Skeletal muscle satellite cell (primary cell): ENCODE measurements at regions not wholly inside any gene's neighbourhood (a gene's known extent, or its start where the extent isn't known, plus 50 kb on each side); places are given as distances from the start of the nearest gene placed in this dataset.

Source experiments
- H3K27me3 ChIP-seq: 2 replicates; pipeline ENCODE4 v1.7.0; 2013; ENCODE audit warnings: low read length; ENCODE audit not compliant: control insufficient read depth, insufficient read depth
- H3K36me3 ChIP-seq: 2 replicates; pipeline ENCODE4 v1.7.0; 2013; ENCODE audit warnings: mild to moderate bottlenecking, control low read depth, low read length; ENCODE audit not compliant: insufficient read depth
- H3K4me1 ChIP-seq: 2 replicates; pipeline ENCODE4 v1.7.0; 2013; ENCODE audit warnings: low read length; ENCODE audit not compliant: control insufficient read depth, insufficient read depth
- H3K4me2 ChIP-seq: 2 replicates; pipeline ENCODE4 v1.7.0; 2013; ENCODE audit warnings: mild to moderate bottlenecking, low read length
- H3K4me3 ChIP-seq: 2 replicates; pipeline ENCODE4 v1.7.0; 2013; ENCODE audit warnings: low read length
- H3K9ac ChIP-seq: 2 replicates; pipeline ENCODE4 v1.7.0; 2013; ENCODE audit warnings: mild to moderate bottlenecking, low read depth, low read length, moderate library complexity
- H3K9me3 ChIP-seq: replicated peaks from 2 replicates; pipeline ENCODE4 v1.7.0; 2013; ENCODE audit warnings: mild to moderate bottlenecking, control low read depth, low read length

DNA sequence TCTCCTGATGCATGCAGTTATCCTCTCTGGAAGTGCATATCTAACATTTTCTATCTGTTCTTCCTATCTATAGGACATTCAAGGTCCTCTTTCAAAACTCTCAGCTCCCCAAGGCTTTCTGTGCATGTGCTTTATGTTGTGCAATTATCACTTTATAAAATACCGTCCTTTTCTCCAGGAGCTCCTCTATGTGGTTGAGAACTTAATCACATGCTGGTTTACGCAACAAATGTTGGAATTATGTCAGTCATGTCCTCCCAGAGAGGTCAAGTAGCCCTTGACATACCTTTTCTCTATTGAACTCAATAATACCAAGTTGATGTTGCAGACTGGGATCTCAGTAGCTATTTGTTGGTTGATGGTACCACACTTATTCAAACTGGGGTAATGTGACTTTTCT, 388.4 kb downstream of the BTBD3 start:
- Histone ChIP-seq H3K9ac (no peak overlapping the region), H3K4me2 (no peak overlapping the region), H3K4me1 (no peaks in the 10 kb centered on the region), H3K36me3 (no peaks in the 10 kb centered on the region), H3K9me3 (no peaks in the 10 kb centered on the region), H3K27me3 (no peaks in the 10 kb centered on the region), H3K4me3 (no peak overlapping the region)

DNA sequence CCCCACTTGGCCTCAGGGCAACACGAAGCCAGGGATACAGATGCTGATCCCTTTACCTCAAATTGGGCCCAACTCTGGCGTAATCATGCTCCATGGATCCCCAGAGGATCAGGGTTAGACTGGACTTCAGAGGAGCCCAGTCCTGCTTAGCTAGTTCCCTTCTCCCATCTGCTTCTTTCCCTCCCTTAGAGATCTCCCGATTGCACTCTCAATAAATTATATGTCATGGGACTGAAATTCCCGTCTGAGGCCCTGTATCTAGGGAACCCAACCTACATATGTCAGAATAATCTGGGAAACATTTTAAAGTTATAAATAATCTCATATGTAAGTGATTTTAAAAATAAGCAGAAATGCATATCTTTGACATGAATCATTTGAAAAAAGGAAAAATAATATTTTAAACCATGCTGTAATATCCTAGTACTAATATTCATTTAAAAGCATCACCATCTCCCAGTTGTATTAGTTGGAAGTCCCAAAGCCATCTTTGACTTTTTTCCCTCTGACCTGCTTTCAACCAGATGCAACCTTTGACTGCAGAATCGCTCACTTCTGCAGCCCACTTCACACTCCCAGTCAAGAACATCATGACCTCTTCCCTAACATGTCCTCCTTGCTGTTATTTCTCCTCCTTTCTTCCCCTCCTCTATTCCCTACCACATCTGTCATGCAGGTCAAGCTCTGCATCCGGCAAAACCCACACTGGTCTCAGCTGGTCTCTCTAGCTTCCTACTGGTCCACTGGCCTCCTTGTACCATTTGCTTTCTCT, 393.6 kb downstream of the BTBD3 start:
- no peak overlapping the region for H3K4me2 ChIP-seq
- H3K9ac ChIP-seq, result no peak overlapping the region
- H3K4me3 ChIP-seq, result no peak overlapping the region
- H3K9me3 ChIP-seq, result no peaks in the 10 kb centered on the region
- no peaks in the 10 kb centered on the region for H3K27me3 ChIP-seq
- H3K36me3 ChIP-seq, result no peaks in the 10 kb centered on the region
- H3K4me1 ChIP-seq, result no peaks in the 10 kb centered on the region

DNA sequence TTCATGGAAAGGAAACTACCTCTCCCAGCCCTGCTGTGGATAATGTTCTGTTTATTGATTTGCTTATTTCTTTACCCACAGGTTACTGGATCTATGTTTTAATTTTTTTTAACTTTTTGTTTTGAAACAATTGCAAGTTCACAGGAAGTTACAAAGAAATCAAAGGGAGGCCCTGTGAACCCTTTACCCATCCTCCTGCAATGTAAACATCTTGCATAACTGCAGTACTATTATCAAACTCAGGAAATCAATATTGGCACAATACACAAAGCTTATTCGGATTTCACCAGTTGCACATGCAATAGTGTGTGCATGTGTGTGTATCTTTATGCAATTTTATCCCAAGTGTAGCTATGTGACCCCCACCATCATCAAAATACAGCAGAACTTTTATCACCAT, 398.0 kb downstream of the BTBD3 start:
- no peaks in the 10 kb centered on the region for H3K4me1 ChIP-seq
- no peak overlapping the region for H3K4me2 ChIP-seq
- H3K4me3 ChIP-seq, result no peak overlapping the region
- H3K9me3 ChIP-seq, result no peaks in the 10 kb centered on the region
- no peaks in the 10 kb centered on the region for H3K36me3 ChIP-seq
- H3K27me3 ChIP-seq, result no peaks in the 10 kb centered on the region
- H3K9ac ChIP-seq, result no peak overlapping the region

DNA sequence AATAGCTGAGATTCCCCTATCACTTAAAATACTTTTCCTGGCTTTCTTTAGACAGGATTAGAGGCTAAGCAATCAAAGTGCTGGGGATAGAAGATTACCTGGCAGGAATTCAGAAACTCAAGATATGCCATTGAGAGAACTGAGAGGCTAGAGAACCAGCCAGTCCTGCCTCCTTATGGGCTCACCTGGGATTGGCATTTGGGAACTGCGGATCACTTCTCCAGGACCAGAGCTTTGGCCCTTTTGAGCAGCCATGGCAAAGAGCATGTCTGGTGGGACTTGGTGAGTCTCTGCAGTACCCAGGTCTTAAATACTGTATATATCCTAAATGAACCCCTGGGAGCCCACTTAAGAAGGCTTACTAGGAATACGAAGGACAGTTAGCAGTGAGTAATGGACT, 399.1 kb downstream of the BTBD3 start:
- Histone ChIP-seq H3K4me3 (no peak overlapping the region), H3K4me2 (no peak overlapping the region), H3K27me3 (no peaks in the 10 kb centered on the region), H3K9me3 (no peaks in the 10 kb centered on the region), H3K9ac (no peak overlapping the region), H3K4me1 (no peaks in the 10 kb centered on the region), H3K36me3 (no peaks in the 10 kb centered on the region)

DNA sequence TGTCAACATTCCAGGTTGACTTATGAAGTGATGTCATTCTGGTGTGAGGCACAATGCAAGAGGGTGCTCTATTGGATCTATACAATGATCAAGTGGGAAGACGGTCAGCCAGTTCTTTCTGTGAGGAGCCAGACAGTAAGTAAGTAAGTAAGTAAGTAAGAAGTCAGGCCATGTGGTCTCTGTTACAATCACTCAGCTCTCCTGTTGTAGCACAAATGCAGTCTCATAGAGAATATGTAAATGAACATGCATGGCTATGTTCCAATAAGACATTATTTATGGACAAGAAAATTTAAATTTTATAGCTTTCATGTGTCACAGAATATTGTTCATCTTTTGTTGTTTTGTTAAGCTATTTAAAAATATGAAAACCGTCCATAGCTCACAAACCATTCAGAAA, 399.7 kb downstream of the BTBD3 start:
- Histone ChIP-seq H3K4me1 (no peaks in the 10 kb centered on the region), H3K4me2 (no peak overlapping the region), H3K4me3 (no peak overlapping the region), H3K9ac (no peak overlapping the region), H3K36me3 (no peaks in the 10 kb centered on the region), H3K9me3 (no peaks in the 10 kb centered on the region), H3K27me3 (no peaks in the 10 kb centered on the region)

DNA sequence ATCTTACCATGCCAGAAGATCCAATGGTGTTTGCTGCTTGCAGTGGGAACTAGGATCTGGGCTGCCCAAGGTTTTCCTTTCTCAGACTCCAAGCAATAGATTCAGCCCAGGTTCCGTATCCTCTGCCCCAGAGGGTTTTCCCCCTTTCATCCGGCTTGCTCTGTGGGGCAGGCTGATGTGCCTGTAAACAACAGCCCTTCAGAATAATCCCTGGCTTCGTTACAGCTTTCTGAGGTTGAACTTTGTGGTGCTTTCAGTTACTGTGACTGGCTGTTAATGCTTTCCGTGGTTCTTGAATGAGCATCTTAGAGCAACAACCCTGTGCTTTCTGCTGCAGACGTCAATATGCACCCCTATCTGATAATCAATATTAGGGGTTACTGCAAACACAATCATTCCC, 400.4 kb downstream of the BTBD3 start:
- no peaks in the 10 kb centered on the region for H3K27me3 ChIP-seq
- no peaks in the 10 kb centered on the region for H3K36me3 ChIP-seq
- no peak overlapping the region for H3K4me2 ChIP-seq
- H3K4me1 ChIP-seq, result no peaks in the 10 kb centered on the region
- no peak overlapping the region for H3K9ac ChIP-seq
- H3K4me3 ChIP-seq, result no peak overlapping the region
- no peaks in the 10 kb centered on the region for H3K9me3 ChIP-seq

DNA sequence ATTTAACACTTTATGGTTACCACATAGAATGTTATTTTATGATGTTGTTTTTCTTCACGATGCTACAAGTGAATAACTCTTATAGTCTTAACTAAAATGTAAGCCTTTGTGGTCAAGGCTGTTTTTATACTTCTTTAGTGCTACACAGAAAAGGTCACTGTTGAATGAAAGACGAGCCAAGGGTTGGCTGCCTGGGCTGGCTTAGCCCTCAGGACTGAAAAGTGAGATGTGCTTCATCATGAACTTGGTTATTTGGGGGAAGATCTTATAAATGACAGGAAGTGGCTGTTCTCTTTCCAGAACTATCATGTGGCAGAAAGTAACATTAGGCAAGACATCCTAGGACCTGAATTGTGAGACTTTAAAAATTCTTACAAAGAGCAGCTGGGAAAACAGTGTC, 404.0 kb downstream of the BTBD3 start:
- H3K4me3 ChIP-seq, result no peak overlapping the region
- no peak overlapping the region for H3K9ac ChIP-seq
- no peak overlapping the region for H3K4me2 ChIP-seq
- no peaks in the 10 kb centered on the region for H3K27me3 ChIP-seq
- no peaks in the 10 kb centered on the region for H3K36me3 ChIP-seq
- no peaks in the 10 kb centered on the region for H3K9me3 ChIP-seq
- H3K4me1 ChIP-seq, result no peaks in the 10 kb centered on the region

DNA sequence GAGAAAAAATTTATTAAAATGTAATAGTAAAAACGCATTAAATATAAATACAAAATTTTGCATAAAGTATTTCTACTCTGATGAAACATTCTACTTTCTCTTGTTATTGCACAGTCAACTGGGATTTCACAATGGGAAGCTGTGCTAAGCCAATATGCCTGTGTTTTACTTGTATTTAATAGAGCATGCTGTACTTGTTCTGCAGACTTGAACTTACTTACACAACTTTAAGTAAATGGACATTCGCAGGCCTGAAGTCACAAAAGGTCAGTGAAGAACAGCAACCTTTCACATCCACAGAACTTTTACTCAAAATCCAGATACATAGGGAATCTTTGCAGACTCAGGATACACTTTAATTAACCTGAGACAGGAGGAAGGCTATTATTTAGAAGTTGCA, 409.5 kb downstream of the BTBD3 start:
- no peak overlapping the region for H3K4me3 ChIP-seq
- no peak overlapping the region for H3K9ac ChIP-seq
- no peaks in the 10 kb centered on the region for H3K9me3 ChIP-seq
- H3K36me3 ChIP-seq, result no peaks in the 10 kb centered on the region
- H3K4me1 ChIP-seq, result no peaks in the 10 kb centered on the region
- H3K27me3 ChIP-seq, result no peaks in the 10 kb centered on the region
- H3K4me2 ChIP-seq, result no peak overlapping the region

DNA sequence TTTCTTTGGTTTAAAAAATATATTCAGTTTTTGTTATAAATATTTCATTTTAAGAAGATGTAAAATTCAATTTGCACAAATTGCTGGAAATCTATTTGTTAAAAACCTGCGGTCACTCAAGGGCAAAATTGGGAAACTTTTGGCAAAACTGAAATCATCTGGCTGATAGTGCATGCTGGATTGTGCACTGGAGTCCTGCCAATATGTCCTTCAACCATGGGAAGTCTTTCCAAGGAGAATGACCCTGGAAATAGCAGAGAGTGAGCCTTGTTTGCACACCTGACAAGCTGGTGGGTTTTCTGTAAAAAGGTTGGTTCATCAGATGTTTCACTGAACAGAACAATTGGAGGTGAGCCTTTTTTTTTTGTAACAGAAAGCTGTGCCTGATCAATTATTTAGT, 413.5 kb downstream of the BTBD3 start:
- H3K9ac ChIP-seq, result no peak overlapping the region
- H3K27me3 ChIP-seq, result no peaks in the 10 kb centered on the region
- H3K4me1 ChIP-seq, result no peaks in the 10 kb centered on the region
- no peaks in the 10 kb centered on the region for H3K9me3 ChIP-seq
- no peak overlapping the region for H3K4me2 ChIP-seq
- H3K4me3 ChIP-seq, result no peak overlapping the region
- no peaks in the 10 kb centered on the region for H3K36me3 ChIP-seq

DNA sequence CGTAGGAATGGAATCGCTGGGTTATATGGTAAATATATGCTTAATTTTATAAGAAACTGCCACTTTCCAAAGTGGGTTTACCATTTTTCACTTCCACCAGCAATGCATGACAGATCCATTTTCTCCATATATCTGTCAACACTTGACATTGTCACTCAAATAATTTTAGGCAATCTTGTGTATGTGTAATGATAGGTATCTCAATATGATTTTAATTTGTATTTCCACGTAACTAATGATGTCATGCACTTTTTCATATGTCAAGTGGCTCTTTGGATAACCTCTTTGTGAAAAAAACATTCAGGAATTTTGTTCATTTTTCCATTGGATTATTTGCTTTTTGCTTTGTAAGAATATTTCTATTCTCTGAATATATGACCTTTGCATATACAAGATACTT, 419.9 kb downstream of the BTBD3 start:
- H3K36me3 ChIP-seq, result no peaks in the 10 kb centered on the region
- H3K4me3 ChIP-seq, result no peak overlapping the region
- H3K27me3 ChIP-seq, result no peaks in the 10 kb centered on the region
- no peak overlapping the region for H3K9ac ChIP-seq
- H3K9me3 ChIP-seq, result no peaks in the 10 kb centered on the region
- H3K4me2 ChIP-seq, result no peak overlapping the region
- no peaks in the 10 kb centered on the region for H3K4me1 ChIP-seq

DNA sequence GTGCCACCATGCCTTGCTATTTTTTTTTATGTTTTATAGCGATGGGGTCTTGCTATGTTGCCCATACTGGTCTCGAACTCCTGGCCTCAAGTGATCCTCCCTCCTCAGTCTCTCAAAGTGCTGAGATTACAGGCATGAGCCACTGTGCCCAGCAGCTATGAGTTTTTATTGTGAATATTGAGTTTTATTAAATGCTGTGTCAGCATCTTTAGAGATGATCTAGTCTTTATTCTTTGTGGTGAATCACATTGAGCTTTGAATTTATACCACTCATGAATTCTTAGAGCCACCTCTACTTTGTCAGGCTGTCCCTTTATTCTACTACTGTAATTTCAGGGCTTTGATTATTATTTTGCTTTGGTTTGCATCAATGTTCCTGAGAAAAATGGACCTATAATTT, 428.3 kb downstream of the BTBD3 start:
- no peaks in the 10 kb centered on the region for H3K4me1 ChIP-seq
- no peak overlapping the region for H3K4me2 ChIP-seq
- no peaks in the 10 kb centered on the region for H3K36me3 ChIP-seq
- H3K9me3 ChIP-seq, result no peaks in the 10 kb centered on the region
- H3K4me3 ChIP-seq, result no peak overlapping the region
- no peaks in the 10 kb centered on the region for H3K27me3 ChIP-seq
- no peak overlapping the region for H3K9ac ChIP-seq

DNA sequence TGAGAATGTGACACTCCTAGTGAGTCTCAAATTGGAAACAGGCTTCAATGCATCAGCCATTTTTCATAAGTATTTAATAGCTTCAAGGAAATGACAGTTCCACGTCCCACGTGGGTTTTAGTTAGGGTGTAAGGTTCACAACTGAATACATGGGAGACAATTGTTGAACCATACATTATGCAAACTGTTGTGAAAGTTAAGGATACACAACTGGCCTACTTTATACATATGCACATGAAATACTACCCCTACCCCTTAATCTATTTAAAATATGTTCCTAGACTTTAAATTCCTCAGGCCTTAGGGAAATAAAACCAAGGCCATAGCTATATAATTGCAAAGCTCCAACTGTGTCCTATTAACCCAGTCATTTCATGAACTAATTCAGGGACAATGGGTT, 436.1 kb downstream of the BTBD3 start:
- H3K9me3 ChIP-seq, result no peaks in the 10 kb centered on the region
- H3K4me3 ChIP-seq, result no peak overlapping the region
- no peaks in the 10 kb centered on the region for H3K27me3 ChIP-seq
- no peaks in the 10 kb centered on the region for H3K36me3 ChIP-seq
- H3K4me1 ChIP-seq, result no peaks in the 10 kb centered on the region
- no peak overlapping the region for H3K9ac ChIP-seq
- no peak overlapping the region for H3K4me2 ChIP-seq
